ENCODE measurements at regions not wholly inside any gene's neighbourhood (a gene's known extent, or its start where the extent isn't known, plus 50 kb on each side); places are given as distances from the start of the nearest gene placed in this dataset.

DNA sequence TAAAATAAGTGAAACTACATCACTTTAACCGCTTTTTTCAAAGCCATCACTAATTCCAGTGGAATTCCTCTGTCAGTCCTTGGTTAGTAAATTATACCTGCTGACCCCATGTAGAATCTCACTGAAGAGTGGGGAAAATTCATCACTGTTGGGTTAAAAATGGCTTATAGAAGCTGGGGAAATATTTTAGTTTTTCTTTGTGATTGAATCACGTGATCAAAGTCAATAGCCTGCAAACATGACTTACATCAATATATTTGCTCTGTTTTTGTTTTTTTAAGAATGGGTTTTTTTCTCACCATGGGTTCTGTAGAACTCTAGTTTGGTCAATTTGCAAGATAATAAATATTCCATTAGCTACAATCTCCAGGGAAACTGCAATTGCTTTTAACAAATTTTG lies 445.2 kb upstream of the FAM47C start:
- Histone ChIP-seq H3K4me2 (ENCODE audit: extremely low read depth, insufficient read depth, low read length) (no peak overlapping the region), H3K9ac (ENCODE audit: insufficient read depth, low read length) (no peak overlapping the region), H3K4me1 (ENCODE audit: control insufficient read depth, extremely low read depth, insufficient read depth, low read length) (no peaks in the 10 kb centered on the region), H4K20me1 (ENCODE audit: control insufficient read depth, extremely low read depth, insufficient read depth, low read length) (no peaks in the 10 kb centered on the region), H3K79me2 (ENCODE audit: control insufficient read depth, insufficient read depth, low read length) (no peaks in the 10 kb centered on the region), H3K27ac (ENCODE audit: insufficient read depth, low read length) (no peak overlapping the region), H3K27me3 (ENCODE audit: control insufficient read depth, insufficient read depth, low read length) (no peaks in the 10 kb centered on the region), H3K9me3 (ENCODE audit: control insufficient read depth, insufficient read depth, low read depth, low read length) (no peaks in the 10 kb centered on the region), H2AFZ (ENCODE audit: low read length) (no peak overlapping the region), H3K4me3 (replicated peaks in 1 of 4; ENCODE audit: control extremely low read depth in 1 of 4, insufficient read depth in 1 of 4, low read depth in 3 of 4, low read length in 4 of 4) (no peak overlapping the region), H3K36me3 (ENCODE audit: control insufficient read depth, insufficient read depth, low read length) (no peaks in the 10 kb centered on the region)
- no peak for DNase-seq (ENCODE audit: low read depth in 2 of 2)
- TF ChIP-seq, protein P1, sequence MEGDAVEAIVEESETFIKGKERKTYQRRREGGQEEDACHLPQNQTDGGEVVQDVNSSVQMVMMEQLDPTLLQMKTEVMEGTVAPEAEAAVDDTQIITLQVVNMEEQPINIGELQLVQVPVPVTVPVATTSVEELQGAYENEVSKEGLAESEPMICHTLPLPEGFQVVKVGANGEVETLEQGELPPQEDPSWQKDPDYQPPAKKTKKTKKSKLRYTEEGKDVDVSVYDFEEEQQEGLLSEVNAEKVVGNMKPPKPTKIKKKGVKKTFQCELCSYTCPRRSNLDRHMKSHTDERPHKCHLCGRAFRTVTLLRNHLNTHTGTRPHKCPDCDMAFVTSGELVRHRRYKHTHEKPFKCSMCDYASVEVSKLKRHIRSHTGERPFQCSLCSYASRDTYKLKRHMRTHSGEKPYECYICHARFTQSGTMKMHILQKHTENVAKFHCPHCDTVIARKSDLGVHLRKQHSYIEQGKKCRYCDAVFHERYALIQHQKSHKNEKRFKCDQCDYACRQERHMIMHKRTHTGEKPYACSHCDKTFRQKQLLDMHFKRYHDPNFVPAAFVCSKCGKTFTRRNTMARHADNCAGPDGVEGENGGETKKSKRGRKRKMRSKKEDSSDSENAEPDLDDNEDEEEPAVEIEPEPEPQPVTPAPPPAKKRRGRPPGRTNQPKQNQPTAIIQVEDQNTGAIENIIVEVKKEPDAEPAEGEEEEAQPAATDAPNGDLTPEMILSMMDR (conservative IDR thresholded peaks at IDR 0.05 in 1 of 2, IDR thresholded peaks at IDR 0.05 in 1 of 2; ENCODE audit: low read depth in 1 of 2, low read length in 2 of 2) = no peak
- no peak for TF ChIP-seq EZH2 (IDR thresholded peaks at IDR 0.05; ENCODE audit: low read length, missing control alignments)

DNA sequence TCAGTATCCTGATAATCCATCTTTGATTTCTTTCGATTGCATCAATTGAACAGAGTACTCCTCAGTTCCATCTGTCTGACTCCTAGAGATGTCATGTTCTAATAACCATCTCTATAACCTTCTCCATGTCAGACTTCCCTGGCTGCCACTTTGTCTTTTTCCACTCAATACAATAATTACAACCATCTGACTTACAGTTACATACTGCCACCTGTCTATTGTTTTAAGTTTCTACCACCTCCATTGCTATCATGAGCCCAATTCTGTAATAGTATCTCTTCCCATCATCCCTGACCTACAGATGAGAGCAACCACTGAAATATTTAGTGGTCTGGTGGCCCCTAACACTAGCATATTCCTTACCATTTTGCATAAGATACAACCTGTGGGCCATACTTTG lies 439.2 kb upstream of the FAM47C start:
- no peak for TF ChIP-seq EZH2 (IDR thresholded peaks at IDR 0.05; ENCODE audit: low read length, missing control alignments)
- H3K4me1 ChIP-seq (ENCODE audit: control insufficient read depth, extremely low read depth, insufficient read depth, low read length) = no peaks in the 10 kb centered on the region
- H3K4me2 ChIP-seq (ENCODE audit: extremely low read depth, insufficient read depth, low read length) = no peak overlapping the region
- no peak overlapping the region for H2AFZ ChIP-seq (ENCODE audit: low read length)
- H3K27me3 ChIP-seq (ENCODE audit: control insufficient read depth, insufficient read depth, low read length) = no peaks in the 10 kb centered on the region
- H3K9me3 ChIP-seq (ENCODE audit: control insufficient read depth, insufficient read depth, low read depth, low read length) = no peaks in the 10 kb centered on the region
- H3K36me3 ChIP-seq (ENCODE audit: control insufficient read depth, insufficient read depth, low read length) = no peaks in the 10 kb centered on the region
- DNase-seq (ENCODE audit: low read depth in 2 of 2) = no peak
- no peaks in the 10 kb centered on the region for H4K20me1 ChIP-seq (ENCODE audit: control insufficient read depth, extremely low read depth, insufficient read depth, low read length)
- no peak overlapping the region for H3K9ac ChIP-seq (ENCODE audit: insufficient read depth, low read length)
- no peak overlapping the region for H3K4me3 ChIP-seq (replicated peaks in 1 of 4; ENCODE audit: control extremely low read depth in 1 of 4, insufficient read depth in 1 of 4, low read depth in 3 of 4, low read length in 4 of 4)
- no peaks in the 10 kb centered on the region for H3K79me2 ChIP-seq (ENCODE audit: control insufficient read depth, insufficient read depth, low read length)
- no peak overlapping the region for H3K27ac ChIP-seq (ENCODE audit: insufficient read depth, low read length)

DNA sequence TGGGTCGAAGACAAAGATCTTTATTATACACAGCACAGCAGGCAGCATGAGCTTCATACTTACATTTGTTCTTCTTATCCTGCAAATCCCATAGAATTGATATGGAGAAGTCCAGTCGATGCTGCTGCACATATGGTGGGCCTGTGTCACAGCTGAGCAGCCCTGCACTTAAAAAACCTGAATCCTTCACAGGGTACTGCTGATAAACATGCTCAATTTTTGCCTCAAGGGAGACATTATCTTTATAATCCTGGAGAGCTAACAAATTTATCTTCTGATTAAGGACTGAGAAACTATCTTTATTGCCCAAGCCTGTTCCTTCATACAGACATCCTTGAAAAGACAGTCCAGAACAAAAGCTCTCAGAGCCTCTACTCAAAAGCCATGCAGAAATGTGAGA lies 434.4 kb upstream of the FAM47C start:
- H3K9me3 ChIP-seq (ENCODE audit: control insufficient read depth, insufficient read depth, low read depth, low read length) = no peaks in the 10 kb centered on the region
- H4K20me1 ChIP-seq (ENCODE audit: control insufficient read depth, extremely low read depth, insufficient read depth, low read length) = no peaks in the 10 kb centered on the region
- DNase-seq (ENCODE audit: low read depth in 2 of 2) = no peak
- no peaks in the 10 kb centered on the region for H3K79me2 ChIP-seq (ENCODE audit: control insufficient read depth, insufficient read depth, low read length)
- H3K27ac ChIP-seq (ENCODE audit: insufficient read depth, low read length) = no peak overlapping the region
- H3K27me3 ChIP-seq (ENCODE audit: control insufficient read depth, insufficient read depth, low read length) = no peaks in the 10 kb centered on the region
- H3K4me2 ChIP-seq (ENCODE audit: extremely low read depth, insufficient read depth, low read length) = no peak overlapping the region
- H3K36me3 ChIP-seq (ENCODE audit: control insufficient read depth, insufficient read depth, low read length) = no peaks in the 10 kb centered on the region
- H3K4me1 ChIP-seq (ENCODE audit: control insufficient read depth, extremely low read depth, insufficient read depth, low read length) = no peaks in the 10 kb centered on the region
- TF ChIP-seq, protein P1 (conservative IDR thresholded peaks at IDR 0.05 in 1 of 2, IDR thresholded peaks at IDR 0.05 in 1 of 2; ENCODE audit: low read depth in 1 of 2, low read length in 2 of 2) = no peak
- TF ChIP-seq EZH2 (IDR thresholded peaks at IDR 0.05; ENCODE audit: low read length, missing control alignments) = no peak
- no peak overlapping the region for H3K9ac ChIP-seq (ENCODE audit: insufficient read depth, low read length)
- H2AFZ ChIP-seq (ENCODE audit: low read length) = no peak overlapping the region
- no peak overlapping the region for H3K4me3 ChIP-seq (replicated peaks in 1 of 4; ENCODE audit: control extremely low read depth in 1 of 4, insufficient read depth in 1 of 4, low read depth in 3 of 4, low read length in 4 of 4)

Measured in fibroblast of lung (primary cell).